ENCODE measurements at regions not wholly inside any gene's neighbourhood (a gene's known extent, or its start where the extent isn't known, plus 50 kb on each side); places are given as distances from the start of the nearest gene placed in this dataset.

DNA sequence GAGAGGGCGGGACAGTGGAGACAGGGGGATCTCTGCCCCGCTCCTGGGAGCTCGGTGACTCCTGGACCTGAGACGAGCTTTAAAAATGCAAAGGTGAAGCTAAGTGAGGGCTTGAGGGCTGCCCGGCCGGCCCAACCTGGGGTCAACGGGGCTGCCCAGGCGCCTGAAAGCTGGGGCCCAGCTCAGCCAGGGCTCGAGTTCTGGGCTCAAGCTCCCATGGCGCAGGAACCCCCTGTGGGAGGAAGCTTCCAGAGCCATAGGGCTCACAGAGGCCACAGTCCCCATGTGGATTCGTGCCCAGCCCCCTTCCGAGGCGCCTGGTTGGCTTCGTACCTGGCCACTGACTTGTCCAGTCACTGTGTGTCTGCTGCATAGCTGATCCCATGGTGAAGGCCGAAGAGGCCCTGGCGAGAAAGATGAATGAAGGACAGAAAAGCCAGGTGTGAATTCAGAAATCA lies 75.8 kb upstream of the GSE1 start:
- TF ChIP-seq, protein P1, sequence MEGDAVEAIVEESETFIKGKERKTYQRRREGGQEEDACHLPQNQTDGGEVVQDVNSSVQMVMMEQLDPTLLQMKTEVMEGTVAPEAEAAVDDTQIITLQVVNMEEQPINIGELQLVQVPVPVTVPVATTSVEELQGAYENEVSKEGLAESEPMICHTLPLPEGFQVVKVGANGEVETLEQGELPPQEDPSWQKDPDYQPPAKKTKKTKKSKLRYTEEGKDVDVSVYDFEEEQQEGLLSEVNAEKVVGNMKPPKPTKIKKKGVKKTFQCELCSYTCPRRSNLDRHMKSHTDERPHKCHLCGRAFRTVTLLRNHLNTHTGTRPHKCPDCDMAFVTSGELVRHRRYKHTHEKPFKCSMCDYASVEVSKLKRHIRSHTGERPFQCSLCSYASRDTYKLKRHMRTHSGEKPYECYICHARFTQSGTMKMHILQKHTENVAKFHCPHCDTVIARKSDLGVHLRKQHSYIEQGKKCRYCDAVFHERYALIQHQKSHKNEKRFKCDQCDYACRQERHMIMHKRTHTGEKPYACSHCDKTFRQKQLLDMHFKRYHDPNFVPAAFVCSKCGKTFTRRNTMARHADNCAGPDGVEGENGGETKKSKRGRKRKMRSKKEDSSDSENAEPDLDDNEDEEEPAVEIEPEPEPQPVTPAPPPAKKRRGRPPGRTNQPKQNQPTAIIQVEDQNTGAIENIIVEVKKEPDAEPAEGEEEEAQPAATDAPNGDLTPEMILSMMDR (conservative IDR thresholded peaks at IDR 0.05; ENCODE audit: low read length), result no peak
- no peak for TF ChIP-seq EZH2phosphoT487 (IDR thresholded peaks at IDR 0.05; ENCODE audit: borderline replicate concordance)

All from Loucy (cell line).